GM19468 (cell line): ENCODE measurements at regions not wholly inside any gene's neighbourhood (a gene's known extent, or its start where the extent isn't known, plus 50 kb on each side); places are given as distances from the start of the nearest gene placed in this dataset.
A peak's percentile ranks its signal among the peaks of the same experiment; 100 is the strongest.

Experiments
- ATAC-seq: cut with Tn5 transposase; IDR thresholded peaks from one replicate; pipeline ENCODE4 v1.9.1; 2021; ENCODE audit warnings: mild to moderate bottlenecking, moderate library complexity, moderate number of reproducible peaks; ENCODE audit not compliant: unreplicated experiment; ENCODE audit errors: extremely low read depth

DNA sequence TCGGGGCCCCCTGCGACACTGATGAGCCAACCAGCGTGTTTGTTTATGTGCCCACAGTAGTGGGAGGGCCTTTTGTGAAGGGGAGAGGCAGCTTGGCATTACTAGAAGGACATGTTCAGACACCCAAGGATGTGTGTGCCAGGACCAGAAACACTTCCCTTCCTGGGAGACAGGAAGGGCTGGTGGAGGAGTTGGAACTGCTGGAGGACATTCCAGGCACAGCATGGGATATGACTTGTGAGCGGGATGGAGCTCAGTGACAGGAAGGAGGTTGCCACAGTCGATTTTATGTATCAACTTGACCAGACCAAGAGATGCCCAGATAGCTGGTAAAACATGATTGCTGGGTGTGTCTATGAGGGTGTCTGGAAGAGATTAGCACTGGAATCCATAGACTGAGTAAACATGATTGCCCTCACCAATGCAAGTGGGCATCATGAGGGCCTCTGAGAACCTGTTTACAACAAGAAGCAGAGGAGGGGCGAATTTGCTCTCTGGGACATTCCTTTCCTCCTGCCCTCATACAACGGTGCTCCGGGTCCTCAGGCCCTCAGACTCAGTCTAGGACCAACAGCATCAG, 106.4 kb upstream of the TLE3 start:
- ATAC-seq, result no peak

DNA sequence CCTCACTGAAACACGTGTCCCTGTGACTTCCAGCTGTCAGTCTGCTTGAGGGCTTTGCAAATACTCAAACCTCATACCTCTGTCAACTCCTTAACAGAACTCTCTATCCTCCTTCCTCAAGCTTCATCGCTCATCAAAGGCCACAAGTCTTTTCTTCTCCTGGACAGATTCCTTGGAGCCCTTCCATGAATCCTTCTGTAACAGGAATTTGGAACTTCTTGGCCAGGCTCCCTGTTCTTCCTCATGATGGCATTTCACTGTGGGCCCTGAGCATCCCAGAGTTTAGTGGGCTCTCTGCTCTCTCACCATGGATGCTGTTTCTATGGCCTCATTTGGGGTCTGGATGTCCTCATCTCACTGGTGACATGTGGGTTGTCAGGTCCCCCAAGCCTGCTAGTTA, 105.0 kb upstream of the TLE3 start:
- ATAC-seq, result no peak

DNA sequence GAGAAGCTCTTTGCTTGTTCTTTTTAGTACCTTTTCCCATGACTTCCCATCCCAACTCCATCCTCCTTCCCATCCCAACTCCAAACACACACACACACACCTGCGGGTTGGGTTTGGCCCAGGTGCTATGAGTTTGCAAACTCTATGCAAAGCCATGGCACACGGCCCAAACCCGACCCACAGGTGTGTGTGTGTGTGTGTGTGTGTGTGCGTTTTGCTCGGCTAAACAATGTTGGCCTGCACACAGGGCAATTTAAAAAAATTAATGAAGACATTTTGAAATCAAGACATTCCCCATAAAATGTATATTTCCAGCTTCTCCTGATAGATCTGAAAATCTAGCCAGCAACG, 103.7 kb upstream of the TLE3 start:
- ATAC-seq, result no peak

DNA sequence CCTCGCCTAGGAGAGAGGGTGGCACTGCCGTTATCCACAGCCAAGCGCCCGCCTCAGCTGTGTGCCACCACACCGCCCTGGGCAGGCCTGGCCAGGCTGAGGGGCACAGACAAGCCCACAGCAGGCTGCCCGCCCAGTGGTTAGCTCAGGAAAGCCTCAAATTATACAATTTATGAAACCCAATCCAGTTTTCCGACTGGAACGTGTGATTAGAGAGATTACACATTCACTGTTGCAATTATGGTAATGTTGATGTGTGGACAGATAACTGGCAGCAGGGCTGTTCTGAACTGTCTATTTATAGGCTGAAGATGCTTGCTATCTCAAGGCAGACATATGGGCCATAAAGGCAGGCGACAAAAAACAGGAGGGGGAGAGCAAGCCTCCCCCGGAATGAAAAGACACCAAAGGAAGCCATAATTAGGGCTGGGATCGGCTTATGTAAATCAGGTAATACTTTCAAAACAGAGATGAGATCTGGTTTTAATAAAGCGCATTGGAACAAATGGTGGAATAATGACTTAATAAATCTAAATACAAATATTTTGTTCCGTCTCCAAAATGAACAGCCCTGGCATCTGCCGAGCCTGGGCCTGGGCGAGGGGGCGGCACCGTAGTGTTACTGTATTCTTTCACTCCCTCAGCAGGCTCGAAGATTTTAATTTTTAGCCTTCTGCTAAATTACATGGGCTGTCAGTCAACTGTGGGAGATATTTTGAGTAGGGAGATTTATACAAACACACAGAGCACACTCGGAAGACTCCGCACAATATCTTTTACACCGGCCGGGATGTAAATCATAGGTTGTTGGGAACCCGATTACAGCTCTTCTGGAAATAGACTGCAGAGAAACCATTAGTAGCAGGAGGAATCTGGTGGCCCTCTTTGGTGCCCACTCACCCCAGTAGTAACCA, 103.1 kb upstream of the TLE3 start:
- no peak for ATAC-seq

DNA sequence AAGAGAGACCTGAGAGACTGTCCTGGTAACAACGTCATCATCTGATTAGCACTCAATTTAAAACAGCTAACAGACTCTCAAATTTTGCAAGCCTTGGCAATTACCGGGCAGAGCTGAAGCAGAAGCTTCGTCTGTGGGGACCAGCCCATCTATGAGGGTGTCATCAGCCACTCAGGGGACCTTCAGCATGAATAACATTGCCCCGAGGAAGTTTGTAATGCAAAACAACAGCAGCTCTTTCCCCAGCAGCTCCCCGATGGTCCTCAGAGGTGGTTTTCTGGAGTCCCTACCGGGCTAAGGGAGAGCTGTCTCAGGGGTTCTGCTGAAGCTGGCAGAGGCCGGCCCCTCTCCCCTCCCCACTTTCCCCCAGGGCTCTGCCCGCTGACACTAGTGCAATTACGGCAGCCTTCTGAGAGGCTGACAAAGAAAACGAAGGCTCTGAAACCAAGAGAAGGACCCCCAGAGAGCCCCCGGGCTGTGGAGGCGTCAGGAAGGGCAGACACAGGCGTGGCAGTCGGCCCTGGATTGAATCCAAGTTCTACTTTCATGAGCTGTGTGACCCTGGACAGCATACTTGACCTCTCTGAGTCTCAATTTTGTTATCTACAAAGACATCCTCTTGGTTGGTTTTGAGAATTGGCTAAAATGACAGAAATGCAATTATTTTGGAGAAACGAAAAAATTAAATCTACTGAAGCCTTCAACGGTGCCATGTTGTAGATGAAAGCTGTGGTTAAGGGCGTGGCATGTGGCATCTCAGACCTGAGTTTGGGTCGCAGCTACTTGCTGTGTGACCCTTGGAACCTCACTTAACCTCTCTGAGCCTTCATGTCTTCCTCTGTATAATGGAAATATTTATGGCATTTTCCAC, 102.1 kb upstream of the TLE3 start:
- ATAC-seq, result no peak

DNA sequence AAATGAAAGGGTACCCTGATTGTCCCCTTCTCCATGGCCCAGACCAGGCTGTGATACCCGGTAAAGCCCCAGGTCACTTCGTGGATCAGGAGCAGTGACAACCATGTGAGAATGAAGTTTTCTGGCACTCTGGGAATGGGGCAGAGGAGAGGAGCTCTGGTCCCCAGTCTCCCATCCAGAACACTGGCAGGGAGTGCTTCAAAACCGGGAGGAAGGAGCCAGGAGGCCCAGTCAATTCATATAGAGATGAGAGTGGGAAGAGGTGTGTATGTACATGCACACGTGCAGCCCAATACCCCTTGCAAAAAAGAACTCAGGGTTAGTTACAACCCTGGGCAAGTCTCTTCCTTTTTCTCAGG, 101.4 kb upstream of the TLE3 start:
- ATAC-seq, result no peak

DNA sequence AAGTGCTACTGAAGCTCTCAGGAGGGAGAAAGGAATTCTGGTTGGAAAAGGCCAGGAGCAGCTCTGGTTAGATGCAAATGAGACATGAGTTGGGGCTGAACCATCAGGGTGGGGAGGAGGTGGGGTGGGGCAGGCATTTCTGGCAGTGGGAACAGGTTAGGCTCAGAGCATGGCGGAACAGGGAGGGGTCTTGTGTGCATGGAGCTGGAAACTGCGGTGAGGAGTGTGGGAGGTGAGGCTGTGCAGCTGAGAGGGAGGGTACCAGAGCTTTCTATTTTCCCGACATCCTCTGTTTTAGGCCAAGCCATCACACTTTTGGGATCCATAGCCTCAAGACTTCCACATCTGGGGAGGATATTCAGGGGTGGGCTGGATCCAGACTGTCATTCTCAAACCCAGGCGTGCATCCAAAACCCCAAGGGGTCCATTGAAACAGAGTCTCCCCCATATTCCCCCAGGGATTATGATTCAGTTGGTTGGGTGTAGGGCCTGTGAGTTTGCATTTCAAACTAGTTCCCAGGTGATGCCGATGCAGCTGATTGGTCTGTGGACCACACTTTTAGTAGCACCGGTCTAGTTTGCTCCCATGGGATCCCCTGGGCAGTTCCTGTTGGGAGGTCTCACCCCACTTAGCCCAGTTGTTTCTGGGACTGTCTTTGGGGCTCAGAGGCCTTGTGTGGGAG, 100.9 kb upstream of the TLE3 start:
- ATAC-seq, result no peak

DNA sequence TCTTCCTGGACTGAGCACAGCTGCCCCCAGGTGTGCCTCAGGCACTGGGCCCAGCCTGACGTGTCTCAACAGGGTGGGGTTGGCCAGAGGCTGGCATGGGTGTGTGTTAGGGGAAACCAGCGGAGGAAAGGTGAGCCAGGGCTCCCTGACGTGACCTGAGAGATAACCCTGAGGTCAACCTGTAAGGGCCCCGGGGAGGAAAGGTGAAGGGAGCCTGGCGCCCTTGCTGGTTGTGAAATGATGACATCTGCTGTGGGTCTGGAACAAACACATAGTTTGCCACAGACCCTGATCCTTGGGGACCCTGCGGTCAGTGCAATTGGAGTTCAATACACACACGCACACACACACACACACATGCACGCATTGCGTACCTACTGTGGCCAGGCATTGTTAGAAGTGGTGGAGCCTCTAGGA, 100.2 kb upstream of the TLE3 start:
- no peak for ATAC-seq

DNA sequence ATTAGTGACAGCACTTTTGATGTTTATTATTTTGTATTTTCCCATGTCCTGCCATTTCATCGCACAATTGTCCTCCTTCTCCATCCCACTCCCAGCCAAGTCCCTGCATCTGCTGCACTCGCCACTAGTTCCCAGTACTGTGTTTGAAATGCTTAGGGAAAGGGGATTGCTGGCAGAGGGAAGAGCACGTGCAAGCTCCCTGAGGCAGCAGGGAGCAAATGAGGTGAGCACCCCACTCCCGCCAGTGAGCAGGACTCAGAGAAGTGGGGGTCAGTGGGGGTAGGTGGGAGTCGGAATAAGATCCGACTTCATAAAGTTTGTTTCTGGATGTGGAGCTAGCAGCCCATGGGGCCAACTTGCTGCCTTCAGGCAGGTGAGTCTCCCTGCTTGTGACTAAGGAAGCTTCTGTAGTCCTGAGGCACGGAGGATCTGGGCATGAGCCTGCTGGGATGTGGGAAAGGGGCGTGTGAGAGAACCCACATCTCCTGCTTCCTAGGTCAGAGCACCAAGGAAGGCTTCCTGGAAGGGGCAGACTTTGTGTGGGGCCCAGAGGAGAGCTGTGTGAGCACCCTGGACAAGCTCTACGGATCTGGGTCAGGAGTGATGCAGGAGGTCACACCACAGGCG, 99.7 kb upstream of the TLE3 start:
- ATAC-seq, result no peak

DNA sequence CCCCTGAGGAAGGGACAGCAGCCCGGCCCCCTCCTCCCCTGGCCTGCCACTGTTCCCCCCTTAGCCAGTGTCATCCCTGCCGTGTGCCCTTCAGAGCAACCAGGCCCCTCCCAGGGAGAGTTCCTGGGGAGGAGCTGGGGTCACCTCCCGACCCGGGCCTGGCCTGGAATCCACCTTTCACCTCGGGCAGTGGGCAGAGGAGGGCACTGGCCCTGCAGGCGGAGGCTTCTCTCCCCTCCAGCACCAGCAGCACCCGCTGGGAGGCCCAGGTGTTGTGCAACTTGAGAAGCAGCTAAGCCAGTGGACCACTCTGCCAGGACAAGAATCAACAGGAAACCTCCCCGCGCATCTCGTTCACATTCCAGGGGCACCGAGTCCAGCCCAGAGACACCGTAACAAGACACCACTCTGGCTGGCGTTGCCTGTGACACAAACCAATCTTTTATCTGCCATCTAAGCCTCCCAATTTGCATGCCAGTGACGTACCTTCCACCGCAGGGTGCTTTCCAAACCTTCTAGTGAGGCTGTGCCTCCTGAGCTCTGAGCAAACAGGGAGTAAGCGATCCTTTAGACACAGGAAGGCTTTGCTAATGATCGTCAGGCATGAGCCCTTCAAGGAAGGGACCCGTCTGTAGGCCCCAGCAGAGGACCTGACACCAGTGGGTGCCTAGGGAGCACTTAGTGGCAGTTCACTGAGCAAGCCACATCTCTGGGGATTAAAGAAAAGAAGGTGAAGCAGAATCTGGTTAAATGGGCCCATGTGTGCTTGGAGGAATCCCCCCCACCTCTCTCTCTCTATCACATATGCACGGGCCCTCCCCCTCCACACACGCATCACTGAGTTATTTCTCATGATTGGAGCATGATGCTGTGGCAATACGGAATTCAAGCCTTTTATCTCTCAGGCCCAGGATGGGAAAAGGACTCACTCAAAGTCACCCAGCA, 98.9 kb upstream of the TLE3 start:
- peak; percentile 89 for ATAC-seq

DNA sequence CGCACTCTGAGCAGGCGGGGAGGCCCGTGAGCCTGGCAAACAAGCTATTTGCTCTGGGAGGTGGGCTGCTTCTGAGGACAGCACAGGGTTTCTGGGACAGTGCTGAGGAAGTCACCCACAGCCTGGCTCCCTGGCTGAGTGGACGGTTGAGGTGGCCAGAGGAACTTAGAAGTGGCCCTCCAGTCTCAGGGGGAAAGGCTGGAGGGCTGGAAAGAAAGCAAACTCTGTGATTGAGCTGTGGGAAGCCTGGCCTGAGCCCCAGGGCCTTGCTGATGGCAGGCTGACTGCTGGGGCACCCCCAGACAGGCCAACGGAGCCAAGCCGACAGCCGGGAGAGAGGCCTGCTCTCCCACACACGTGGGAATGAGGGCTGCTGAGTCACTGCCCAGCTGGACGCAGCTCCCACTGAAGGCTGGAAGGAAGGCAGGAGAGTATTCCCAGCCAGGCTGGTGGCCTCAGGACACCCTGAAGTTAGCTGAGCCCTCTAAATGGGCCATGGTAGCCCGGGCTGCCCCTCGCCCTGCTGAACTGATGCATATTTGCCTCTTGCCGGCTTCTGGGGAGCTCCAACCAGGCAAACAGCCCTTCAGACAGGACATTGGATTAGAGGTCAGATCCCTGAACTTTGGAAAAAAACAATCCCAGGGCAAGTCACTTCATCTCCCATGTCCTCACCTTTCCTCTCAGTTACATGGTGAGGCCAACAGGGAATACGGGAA, 98.0 kb upstream of the TLE3 start:
- no peak for ATAC-seq

DNA sequence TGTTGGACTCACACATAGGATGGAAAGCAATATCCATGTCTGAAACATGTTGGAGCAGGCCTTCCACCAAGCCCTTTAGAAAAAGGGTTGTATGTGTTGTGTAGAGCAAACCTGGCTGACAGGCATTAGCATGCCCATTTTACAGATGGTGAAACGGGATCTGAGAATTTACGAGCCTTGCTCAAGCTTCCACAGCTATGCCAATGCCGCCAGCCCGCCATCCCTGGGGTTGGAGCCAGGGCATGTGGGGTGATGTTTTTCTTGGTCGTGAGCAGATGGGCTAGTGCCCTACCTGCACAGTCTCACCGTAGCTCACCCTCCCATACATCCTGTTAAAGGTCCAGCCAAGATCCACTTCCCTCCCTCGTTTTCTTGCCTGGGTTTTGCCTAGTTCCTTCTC, 97.5 kb upstream of the TLE3 start:
- ATAC-seq, result no peak

DNA sequence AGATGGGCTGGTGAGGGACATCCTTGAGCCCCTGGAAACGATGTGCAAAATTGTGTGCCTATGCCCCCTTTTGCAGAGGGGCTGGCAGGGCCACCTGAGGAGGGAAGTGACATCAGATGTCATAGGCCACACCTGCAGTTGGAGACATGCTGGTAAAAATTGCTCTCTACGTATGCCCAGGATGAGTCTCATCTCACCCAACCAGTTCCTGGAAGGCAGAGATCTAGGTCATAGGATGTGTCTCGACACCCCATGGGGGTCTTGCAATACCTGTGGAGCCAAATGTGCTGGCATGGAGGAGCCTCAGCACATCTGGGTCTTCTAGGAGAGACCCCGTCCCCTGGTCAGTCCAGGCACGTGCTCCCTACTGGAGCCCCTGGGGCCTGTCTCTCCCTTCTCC, 96.5 kb upstream of the TLE3 start:
- ATAC-seq, result no peak

DNA sequence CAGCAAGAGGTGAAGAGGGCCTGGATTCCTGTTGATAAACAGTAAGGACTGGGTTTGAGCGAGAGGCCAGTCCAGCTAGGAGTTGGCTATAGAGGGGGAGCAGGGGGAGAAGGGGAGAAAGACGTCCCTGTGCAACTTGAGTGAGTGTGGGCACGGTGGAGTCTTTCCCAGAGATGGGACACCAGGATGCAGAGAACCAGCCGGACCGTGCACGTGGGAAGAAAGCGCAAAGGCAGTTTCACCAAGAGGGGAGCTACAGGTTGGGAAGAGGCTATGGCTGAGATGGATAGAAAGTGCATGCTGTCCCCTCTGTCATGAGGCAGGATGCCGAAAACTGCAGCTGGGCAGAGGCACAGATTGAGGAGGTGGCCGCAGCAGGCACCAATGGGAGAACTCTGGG, 96.0 kb upstream of the TLE3 start:
- no peak for ATAC-seq

DNA sequence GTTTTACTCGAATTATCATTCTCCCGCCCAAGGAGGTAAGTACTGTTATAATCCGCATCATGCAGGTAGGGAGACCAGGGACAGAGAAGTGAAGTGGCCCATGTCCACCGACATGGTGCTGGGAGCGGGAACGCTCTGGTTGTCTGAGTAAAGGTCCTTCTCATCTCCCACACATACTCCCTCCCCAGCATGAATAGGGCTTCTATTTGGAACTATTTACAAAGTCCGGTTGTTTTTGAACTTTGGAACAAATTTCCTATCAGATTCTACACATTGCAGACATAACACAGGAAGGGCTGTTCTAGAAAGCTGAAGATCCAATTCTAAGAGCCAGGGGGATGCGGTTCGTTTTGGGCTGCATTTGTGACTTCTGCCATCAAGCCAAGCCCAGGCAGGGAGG, 94.8 kb upstream of the TLE3 start:
- ATAC-seq, result no peak

DNA sequence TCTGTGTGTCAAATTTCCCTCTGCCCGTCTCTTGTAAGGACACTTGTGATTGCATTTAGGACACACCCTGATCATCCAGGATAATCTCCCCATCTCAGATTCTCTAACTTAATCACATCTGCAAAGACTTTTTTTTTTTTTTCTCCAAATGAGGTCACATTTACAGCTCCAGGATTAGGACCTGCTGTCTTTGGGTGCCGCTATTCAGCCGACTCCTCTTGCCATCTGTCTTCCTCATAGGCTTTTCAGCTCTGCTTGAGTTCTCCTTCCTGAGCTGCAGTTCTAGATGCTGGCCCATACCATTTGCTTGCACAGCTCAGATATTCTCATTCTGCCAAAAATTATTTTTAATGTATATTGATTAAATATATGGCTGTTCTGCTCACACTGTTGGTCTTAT, 94.3 kb upstream of the TLE3 start:
- ATAC-seq, result no peak

DNA sequence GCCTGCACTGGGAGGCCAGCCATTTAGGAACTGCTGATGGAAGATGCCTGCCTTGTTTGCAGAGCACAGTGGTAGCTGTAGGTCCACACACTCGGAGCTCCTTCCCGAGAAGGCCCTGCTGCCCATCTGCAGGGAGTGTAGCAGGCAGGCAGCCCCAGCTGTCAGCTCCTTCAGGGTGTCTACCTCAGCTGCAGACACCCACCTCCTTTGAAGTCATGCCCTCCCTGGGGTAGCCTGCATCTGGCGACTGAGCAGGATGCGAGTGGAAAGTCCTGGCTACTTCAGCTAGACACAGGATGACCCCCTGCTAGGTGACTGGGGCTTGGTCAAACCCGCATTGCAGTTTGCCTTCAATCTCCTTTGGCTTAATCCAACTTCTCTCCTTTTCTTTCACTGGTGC, 93.2 kb upstream of the TLE3 start:
- no peak for ATAC-seq
